Activated T-cell treated with anti-CD3 and anti-CD28 coated beads for 4 hours (primary cell): ENCODE measurements at regions not wholly inside any gene's neighbourhood (a gene's known extent, or its start where the extent isn't known, plus 50 kb on each side); places are given as distances from the start of the nearest gene placed in this dataset.
A peak's percentile ranks its signal among the peaks of the same experiment; 100 is the strongest.

Experiments
- DNase-seq: peaks from one replicate; pipeline ENCODE4 v3.0.0-alpha.2; 2020

GRCh38 chr1:207971331-207972219 is 60.6 kb upstream of the CD34 start:
- DNase-seq: no peak

- no peak for DNase-seq
These were observed 59.7 kb upstream of the CD34 start for GRCh38 chr1:207970329-207971233.

GRCh38 chr1:207969528-207969927 is 58.6 kb upstream of the CD34 start:
- DNase-seq: no peak

GRCh38 chr1:207968521-207969009 is 57.6 kb upstream of the CD34 start:
- DNase-seq: no peak

- no peak for DNase-seq
These were observed 56.8 kb upstream of the CD34 start for GRCh38 chr1:207967703-207968102.

- DNase-seq: no peak
These were observed 55.6 kb upstream of the CD34 start for GRCh38 chr1:207966521-207966920.

- DNase-seq: no peak
These were observed 54.8 kb upstream of the CD34 start for GRCh38 chr1:207965392-207966387.

GRCh38 chr1:207964195-207964966 is 53.5 kb upstream of the CD34 start:
- no peak for DNase-seq

GRCh38 chr1:207963427-207964194 is 52.7 kb upstream of the CD34 start:
- peak; percentile 67 for DNase-seq

GRCh38 chr1:207962716-207963426 is 51.9 kb upstream of the CD34 start:
- peak; percentile 9 for DNase-seq
